ENCODE measurements at regions not wholly inside any gene's neighbourhood (a gene's known extent, or its start where the extent isn't known, plus 50 kb on each side); places are given as distances from the start of the nearest gene placed in this dataset.
"Not testable (repeated sequence)": the region's sequence is repeated elsewhere in the genome, so short reads cannot be mapped to it uniquely, and the experiment has no call there.

DNA sequence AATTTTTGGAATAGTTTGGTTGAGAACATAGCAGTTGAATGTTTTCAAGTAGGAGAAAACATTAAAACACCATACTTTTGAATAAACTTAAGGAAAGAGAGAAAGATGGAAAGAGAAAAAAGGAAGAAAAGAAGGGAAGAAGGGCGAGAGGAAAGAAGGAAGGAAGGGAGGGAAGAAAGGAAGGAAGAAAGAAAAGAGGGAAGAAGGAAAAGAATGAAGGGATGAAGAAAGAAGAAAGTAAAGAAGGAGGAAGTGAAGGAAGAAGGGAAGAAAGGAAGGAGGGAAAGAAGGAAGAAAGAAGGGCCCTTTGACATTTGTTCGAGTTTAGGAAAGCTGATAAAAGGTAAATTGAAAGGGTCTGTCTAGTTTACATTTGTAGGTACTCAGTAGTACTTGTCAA lies 482.7 kb downstream of the SIPA1L2 start:
- DNase-seq, result no peak

DNA sequence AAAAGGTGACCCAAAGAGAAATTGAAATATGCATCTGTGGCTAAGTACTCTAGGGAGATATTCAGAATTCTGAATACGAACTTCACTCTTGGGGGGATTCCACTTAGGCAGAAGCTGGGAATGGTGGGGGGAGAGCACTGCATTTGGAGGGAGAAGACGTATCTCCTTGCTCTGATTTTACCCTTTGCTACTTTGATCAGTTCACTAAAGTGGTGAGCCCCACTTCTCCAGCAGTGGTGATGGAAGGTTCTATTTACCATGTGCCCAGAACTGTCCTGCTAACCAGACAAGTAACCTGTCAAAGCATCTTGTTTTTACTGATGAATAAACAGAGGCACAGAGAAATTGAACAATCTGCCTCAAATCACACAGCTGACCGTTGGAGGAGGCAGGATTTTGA lies 483.4 kb downstream of the SIPA1L2 start:
- DNase-seq, result no peak

DNA sequence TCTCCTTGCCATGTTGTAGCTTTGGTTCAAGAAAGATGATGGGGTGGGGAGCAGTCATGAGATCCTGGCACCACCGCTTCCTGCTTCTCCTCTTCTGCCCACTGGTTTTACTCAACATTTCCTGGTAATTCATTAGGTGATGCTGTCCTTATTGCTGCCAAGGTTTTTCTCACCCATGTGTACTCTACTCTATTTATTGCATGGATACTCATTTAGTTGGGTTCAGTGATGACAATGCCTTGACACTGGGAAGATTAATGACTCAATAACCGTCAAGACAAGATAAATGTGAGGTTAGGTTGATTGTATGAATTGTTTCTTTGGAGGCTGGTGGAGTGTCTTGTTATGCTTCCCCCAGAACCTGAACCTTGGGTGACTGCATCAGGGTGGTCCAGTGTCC lies 484.2 kb downstream of the SIPA1L2 start:
- no peak for DNase-seq

DNA sequence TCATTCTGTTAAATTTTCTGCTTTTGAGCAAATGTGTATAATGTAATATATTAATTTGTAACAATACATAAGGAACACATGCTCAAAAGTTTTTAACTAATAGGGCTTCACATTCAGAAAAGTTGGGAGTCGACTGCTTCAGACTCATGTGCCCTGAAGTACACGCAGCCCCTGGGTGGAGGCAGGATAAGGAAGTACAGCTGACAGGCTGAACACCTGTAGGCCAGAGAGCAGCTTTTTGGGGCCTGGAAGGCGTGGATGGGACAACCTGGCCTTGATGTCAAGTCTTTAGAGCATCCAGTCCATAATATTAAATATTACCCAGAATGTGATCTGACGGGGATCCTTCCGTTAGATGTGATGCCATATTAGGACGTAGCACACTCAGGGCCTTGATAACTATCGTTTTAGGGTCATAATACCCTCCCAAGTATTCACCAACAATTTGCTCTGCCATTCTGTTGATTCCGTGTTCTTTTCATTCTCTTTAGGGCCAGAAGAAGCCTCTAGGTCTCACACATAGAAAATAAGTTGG lies 485.2 kb downstream of the SIPA1L2 start:
- DNase-seq, result no peak

DNA sequence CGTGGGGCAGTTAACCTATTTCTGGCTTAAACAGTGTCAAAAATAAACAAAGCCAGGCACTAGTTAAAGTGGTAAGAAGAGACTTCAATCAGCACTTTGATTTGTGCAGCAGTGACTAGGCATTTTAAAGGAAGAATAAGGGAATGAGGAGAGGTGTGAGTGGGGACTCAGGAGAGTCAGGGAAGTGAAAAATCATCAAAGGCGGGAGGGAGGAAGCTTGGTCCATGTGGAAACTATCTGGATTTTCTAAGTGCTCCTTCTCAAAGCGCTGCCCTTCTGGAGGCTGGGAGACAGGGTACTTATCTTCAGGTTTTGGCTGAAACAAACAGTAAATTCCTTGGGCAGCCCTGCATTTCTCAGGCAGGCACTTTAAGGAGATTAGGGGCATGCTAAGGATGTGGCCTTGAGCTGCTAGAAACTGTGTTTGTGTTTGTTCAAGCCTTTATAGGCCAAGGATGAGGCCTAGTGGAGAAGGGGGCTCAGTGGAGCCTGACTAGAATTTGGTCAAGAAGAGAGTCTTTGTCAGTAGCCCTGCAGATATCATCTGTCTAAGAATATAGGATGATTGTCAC lies 486.5 kb downstream of the SIPA1L2 start:
- no peak for DNase-seq

DNA sequence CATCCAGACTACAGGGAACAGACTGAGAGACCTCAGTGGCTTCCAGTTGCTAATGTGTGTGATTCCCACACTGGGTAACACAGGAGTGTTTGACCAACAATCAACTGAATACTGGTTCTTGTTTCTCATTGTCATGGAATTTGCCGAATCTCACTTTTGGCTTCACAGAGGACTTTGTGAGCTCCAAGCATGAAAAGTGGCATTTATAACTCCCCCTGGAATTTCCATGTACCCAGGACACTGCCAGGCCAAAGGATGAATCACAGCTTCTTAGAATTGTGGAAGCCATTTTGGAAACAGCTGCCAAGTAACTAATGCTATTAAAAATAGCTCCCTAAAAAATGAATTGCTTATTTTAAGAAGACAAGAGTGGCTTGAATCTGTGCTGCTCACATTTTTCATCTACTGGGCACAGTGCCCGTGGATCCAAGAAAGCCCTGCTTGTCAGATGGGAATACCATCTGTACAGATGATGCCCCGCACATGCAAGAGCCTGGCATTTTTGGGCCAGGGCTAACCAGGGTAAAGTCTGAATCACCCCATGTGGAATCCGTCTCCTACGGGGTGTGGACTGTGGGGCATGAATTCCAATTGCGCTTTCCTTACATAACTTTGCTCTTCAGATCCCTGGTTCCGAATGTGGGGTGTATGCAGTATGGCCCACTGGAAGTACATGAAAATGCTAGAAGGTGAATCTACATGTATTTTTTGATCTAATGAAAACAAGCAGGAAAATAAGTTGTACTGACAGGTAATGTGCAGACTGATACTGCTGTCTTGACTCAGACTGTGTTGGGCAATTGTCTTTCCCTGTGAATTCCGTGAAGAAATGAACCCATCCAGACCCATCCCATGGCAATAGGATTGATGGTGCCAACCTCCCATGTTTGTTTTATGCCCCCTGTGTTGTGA lies 487.3 kb downstream of the SIPA1L2 start:
- DNase-seq, result no peak

DNA sequence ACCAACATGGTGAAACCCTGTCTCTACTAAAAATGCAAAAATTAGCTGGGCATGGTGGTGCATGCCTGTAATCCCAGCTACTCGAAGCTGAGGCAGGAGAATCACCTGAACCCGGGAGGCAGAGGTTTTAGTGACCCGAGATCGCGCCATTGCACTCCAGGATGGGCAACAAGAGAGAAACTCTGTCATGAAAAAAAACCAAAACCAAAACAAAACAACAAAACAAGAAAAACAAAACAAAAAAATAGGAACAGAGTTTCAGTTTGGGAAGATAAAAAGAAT lies 488.8 kb downstream of the SIPA1L2 start:
- DNase-seq, result not testable (repeated sequence)

DNA sequence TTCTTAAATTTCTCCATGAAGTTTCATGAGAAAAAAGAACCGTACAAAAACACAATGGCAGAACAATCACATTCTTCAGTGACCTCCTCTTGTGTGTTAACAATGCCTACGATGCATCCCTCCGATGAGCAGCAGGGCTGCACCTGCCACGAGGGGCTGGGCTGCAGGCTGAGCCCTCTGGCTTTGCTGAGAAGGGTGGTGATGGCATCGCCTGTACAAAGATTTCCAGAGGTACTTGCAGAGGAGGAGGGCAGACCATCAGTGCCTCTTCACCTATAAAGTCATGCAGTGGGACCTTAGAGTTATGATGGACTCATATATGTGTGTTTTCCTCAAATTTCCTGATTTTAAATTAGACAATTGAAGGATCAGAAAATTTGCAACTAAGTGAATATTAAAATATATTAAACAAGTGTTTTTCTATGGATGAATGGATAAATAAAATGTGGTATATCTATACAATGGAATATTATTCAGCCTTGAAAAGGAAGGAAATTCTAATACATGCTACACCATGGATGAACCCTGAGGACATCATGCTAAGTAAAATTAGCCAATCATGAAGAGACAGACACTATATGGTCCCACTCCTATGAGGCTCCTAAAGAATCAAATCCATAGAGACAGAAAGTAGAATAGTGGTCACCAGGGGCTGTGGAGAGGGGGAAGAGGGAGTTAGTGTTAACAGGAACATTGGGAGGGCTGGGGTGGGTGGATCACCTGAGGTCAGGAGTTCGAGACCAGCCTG lies 489.3 kb downstream of the SIPA1L2 start:
- DNase-seq, result no peak

DNA sequence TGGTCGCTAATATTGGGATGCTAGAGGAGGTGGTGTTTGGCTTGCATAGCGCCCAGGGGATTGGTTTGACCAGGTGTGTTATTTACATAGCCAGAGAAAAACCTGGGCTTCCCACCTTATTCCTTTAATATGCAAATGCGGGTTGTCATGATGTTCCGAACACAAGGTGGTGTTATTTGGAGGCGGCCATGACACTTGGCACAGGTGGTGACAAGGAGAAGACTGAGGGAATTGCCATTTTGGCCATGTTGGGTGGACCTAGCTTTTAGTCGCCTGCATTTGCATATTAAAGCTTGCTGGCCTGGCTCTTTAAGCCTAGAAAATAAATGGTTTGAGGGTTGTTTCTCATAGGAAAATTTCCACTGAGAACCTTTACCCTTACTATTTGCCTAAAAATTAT lies 490.5 kb downstream of the SIPA1L2 start:
- no peak for DNase-seq

DNA sequence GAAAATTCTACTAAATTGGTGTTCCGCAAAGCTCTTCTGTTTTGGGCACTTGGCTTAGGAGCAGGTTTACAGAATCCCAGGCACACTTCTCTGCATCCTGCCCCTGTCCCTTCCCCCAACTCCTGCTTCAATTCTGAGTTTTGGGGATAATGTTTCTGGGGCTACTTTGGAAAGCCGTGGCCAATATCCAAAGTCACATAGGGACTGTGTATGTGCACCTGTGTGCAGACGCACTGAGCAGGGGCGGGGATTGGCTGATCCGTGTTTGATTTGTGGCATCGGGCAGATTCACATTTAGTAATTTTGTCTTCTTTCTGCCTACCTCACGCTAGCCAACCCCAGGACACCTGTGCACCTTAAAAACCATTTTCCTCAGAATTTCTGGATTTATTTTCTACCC lies 491.9 kb downstream of the SIPA1L2 start:
- no peak for DNase-seq

DNA sequence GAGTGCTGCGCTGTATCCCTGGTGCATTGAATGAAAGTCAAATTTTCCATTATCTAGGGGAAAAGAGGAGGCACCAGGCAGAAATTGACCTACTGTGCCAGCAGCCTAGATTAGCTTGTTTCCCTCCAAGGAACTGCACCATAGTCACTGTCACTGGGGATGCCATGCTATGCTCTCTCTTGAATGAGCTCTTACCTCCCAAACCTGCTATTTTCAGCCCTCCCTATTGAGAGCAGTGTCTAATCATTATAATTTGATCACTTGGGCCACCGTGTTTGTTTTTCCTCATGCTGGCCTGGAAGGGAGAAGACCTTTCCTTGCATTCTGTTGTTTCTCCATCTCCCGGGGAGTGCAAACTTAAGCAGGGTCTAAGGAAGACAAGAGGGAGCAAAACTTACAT lies 492.9 kb downstream of the SIPA1L2 start:
- no peak for DNase-seq

DNA sequence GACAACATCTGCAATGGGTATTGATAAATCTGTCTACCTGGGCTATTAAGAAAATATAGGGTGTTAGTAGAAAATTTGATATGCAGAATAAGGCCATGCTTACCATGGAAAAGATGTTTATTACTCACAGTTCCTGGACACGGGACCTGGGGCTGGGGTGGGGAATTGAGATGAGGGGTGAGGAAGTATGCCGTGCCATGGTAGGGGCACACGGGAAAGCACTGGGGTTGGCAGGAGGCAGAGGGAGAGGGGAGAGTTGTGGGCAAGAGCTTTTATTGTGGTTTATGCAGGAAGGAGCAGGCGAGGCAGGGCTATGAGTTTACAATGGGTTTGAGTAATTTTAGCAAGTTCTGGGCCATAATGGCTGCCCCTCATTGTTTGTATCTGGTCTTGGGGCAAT lies 493.8 kb downstream of the SIPA1L2 start:
- DNase-seq, result no peak

DNA sequence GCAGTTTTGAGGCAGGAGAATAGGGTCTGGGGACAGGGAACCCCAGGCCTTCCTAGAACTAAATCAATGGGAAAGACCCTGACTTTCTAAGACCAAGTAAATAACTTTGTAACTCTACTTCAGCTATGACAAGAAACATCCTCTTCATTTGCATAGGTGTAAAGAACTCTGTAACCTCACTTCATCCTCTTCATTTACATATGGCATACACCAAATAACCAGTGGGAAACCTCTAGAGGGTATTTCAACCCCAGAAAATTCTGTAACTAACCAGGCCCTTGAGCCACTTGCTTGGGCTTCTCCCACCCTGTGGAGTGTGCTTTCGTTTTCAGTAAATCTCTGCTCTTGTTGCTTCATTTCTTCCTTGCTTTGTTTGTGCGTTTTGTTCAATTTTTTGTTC lies 495.6 kb downstream of the SIPA1L2 start:
- DNase-seq, result no peak

DNA sequence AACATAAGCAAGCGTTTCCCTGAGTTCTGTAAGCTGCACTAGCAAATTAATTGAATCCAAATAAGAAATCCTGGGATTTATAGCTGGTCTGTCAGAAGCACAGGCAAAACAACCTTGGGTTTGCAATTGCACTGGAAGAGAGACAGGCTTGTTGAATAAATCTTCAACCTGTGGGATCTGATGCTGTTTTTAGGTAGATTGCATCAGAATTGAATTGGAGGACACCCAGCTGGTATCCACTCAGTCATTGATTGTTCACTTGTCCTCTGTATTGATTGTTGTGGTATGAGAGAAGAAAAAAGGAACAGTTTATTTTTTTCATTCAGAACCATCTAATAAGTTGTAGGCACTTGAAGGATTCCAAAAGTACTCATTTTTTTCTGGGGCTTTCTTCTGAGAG lies 497.4 kb downstream of the SIPA1L2 start:
- DNase-seq, result no peak

DNA sequence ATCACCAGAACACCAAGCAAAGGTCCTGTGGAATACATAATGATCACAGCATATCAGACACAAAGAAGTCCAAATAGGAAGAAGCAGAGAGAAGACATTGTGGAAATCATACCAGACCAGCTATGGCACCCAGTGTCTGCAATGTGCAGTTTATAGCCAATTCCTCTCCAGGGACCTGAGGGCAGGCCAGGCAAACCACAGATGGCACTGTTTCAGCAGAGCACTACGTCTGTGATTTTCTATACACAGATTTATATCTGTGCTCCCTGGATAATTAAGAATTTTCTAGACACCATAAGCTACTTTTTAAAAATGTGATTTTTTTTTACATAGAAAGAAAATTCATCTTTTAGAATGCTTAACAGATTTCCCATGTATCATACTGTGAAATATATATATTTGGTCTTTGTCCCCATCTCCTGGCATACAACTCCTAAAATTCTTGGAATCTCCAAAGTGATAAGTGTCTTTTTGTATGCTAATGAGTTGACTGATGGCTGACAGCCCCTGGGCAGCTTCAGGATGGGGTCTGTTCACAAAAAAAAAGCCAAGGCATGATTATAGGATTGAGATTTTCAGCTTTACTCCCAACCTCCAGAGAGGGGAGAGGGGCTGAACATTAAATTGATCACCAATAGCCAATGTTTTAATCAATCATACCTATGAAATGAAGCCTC lies 498.1 kb downstream of the SIPA1L2 start:
- DNase-seq, result no peak

DNA sequence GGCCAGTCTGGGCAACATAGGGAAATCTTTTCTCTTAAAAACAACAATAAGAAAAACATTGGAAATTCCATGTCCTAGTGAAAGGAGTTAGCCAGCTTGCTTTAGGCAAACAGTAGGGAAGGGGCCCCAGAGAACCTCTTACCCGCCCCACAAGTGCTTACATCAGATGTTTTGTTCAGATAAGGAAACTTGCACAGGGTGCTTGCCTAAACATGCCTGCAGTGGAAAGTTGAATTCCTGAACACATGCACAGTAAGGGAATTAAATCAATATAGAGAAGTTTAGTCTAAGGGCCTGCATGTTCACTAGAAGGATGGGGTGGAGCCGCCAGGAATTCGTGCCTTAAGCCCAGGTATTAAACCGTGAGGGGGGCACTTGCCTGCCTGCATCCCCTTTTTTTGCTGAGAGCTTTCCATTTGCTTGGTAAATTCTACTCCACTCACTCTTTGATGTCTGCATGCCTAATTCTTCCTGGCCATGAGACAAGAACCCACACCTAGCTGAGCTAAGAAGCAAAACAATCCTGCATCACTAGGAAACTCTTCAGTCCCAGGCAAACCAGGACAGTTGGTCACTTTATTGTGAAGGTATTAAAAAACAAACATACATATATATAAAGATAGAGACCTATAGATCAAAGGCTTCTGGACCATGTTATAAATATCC lies 499.0 kb downstream of the SIPA1L2 start:
- DNase-seq, result no peak

DNA sequence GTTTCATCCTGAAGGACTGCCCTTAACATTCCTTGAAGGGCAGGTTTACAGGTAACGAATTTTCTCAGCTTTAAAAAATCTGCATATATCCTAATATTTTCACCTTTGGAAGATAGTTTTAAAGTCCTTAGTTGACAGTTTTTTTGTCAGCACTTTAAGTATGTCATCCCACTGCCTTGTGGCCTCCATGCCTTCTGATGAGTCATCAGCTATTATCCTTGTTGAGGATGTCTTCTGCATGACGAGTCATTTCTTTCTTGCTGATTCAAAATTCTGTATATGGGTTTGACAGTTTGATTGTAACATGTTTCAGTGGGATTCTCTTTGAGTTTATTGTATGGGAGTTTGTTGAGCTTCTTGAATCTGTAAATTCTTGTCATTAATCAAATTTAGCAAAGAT lies 500.6 kb downstream of the DISC1 start:
- DNase-seq, result peak; percentile 69

DNA sequence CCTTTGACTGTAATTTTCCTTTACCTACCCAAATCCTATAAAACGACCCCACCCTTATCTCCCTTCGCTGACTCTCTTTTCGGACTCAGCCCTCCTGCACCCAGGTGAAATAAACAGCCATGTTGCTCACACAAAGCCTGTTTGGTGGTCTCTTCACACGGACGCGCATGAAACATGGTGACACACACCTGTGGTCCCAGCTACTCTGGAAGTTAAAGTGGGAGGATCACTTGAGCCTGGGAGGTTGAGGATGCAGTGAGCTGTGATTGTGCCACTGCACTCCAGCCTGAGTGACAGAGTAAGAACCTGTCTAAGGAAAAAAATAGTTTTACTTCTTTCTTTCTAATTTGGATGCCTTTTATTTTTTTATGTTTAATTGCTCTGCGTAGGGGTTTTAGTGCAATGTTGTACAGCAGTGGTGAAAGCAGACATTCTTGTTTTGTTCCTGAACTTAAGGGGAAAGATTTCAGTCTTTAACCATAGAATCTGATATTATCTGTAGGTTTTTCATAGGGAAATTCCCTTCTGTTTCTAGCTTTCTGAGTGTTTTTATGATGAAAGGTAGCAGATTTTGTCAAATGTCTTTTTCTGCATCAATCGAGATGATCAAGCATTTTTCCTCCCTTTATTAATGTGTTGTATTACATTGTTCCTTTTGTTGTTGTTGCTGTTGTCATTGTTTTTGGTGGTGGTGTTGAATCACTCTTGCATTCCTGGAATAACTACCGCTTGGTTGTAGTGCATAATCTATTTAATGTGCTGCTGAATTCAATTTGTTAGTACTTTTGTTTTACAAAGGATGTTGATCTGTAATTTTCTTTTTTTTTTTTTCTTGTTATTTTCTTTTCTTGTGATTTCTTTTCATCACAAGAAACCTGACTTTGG lies 497.4 kb downstream of the DISC1 start:
- DNase-seq, result peak; percentile 7

DNA sequence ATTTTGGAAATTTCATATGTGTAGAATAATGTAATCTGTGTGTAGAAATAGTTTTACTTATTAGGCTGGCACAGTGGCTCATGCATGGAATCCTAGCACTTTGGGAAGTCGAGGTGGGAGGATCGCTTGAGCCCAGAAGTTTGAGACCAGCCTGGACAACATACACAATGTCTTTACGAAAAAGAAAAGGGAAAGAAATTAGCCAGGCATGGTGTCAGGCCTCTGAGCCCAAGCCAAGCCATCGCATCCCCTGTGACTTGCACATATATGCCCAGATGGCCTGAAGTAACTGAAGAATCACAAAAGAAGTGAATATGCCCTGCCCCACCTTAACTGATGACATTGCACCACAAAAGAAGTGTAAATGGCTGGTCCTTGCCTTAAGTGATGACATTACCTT lies 491.3 kb downstream of the DISC1 start:
- not testable (repeated sequence) for DNase-seq

DNA sequence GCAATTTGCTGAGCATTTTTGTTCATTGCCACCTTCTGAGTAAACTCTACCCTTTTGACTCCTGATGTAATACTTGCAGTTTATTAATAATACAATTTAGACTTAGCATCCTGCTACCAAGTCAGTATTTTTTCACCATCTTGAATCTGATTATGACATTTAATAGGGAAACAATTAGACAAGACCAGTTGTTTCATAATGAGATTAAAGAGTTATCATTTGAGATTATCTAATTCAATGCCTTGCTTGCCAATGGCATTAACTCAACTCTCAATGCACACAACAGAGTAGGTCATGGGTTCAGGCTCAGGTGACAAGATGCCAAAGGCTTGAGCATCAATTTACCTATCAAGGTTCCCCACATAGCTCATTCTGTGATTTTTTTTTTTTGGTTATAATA lies 488.4 kb downstream of the DISC1 start:
- DNase-seq, result no peak

DNA sequence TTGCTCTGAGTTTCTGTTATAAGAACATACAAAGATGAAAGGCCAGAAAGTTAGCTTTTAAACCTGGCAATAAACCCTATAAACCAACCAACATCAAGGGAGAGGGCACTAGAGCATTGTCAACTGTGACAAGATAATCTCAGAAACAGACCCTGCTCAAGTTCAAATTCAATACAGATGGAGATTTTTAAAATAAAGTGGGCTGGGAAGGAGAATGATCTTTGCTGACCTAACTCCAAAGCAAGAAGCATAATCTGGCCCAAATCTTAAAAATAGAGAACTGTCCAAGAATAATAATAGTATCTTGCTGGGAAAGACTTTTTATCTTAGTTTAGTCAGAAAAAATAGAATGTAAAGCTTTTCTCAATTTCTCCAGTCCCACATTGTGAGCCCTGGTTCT lies 485.5 kb downstream of the DISC1 start:
- no peak for DNase-seq

DNA sequence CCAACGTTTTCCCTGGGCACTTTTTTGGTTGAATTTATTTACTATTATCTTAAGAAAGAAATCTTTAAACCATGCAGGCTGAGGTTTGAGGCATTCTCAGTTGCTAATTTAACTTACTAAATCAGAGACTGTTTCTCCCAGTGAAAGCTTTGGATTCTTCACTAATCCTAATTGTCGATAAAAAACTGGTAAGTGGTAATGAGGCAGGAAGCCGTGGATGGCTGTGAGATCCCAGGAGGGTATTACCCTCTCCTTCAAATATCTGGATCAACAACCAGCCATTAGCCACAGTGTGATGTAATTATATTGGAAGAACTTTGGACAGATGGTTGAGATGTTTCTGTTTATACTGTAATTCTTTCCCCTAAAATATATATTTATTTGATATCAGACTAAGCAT lies 485.0 kb downstream of the DISC1 start:
- no peak for DNase-seq
